ENCODE measurements at regions not wholly inside any gene's neighbourhood (a gene's known extent, or its start where the extent isn't known, plus 50 kb on each side); places are given as distances from the start of the nearest gene placed in this dataset.

GRCh38 chr11:87425391-87425790 is 387.7 kb downstream of the TMEM135 start:
- Histone ChIP-seq H3K36me3 (ENCODE audit: control insufficient read depth in 2 of 4, insufficient read depth in 4 of 4, low read length in 3 of 4) (no peaks in the 10 kb centered on the region), H2AFZ (ENCODE audit: low read length) (no peak overlapping the region), H3K9ac (replicated peaks in 1 of 4; ENCODE audit: extremely low read depth in 1 of 4, low read depth in 3 of 4, low read length in 3 of 4) (no peak overlapping the region), H3K4me2 (ENCODE audit: insufficient read depth in 1 of 2, low read depth in 2 of 2, low read length in 2 of 2) (no peak overlapping the region), H3K4me1 (replicated peaks in 1 of 4; ENCODE audit: control insufficient read depth in 3 of 4, insufficient read depth in 4 of 4, low read length in 3 of 4) (no peaks in the 10 kb centered on the region), H3K27ac (ENCODE audit: low read depth, low read length) (no peak overlapping the region), H3K56ac (replicated peaks; ENCODE audit: insufficient read length, low read depth, low read length) (no peak overlapping the region), H2BK20ac (ENCODE audit: low read length) (no peak overlapping the region), H3K23ac (ENCODE audit: insufficient read length) (no peak overlapping the region), H2BK15ac (ENCODE audit: low read length) (no peak overlapping the region), H3K79me1 (ENCODE audit: low read depth, low read length) (no peaks in the 10 kb centered on the region), H2BK120ac (replicated peaks; ENCODE audit: low read depth, low read length) (no peak overlapping the region), H3K23me2 (ENCODE audit: low read depth, low read length) (no peaks in the 10 kb centered on the region; the same call in 1 of the 2 replicates), H3K9me3 (ENCODE audit: insufficient read depth in 2 of 2, low read depth in 1 of 2, low read length in 1 of 2) (no peaks in the 10 kb centered on the region), H3K27me3 (replicated peaks in 1 of 4; ENCODE audit: control insufficient read depth in 3 of 4, extremely low read depth in 1 of 4, insufficient read depth in 3 of 4, low read length in 3 of 4) (no peaks in the 10 kb centered on the region), H4K20me1 (replicated peaks in 1 of 2; ENCODE audit: control insufficient read depth in 1 of 2, insufficient read depth in 2 of 2, low read length in 2 of 2) (no peaks in the 10 kb centered on the region), H2AK5ac (ENCODE audit: low read depth, low read length) (no peak overlapping the region), H3K18ac (ENCODE audit: extremely low read depth, low read length) (no peak overlapping the region), H4K91ac (replicated peaks; ENCODE audit: insufficient read length, low read length) (no peak overlapping the region), H2BK5ac (ENCODE audit: low read depth, low read length) (no peak overlapping the region), H3K79me2 (ENCODE audit: control insufficient read depth in 1 of 2, insufficient read depth in 2 of 2, low read length in 2 of 2) (no peaks in the 10 kb centered on the region), H4K8ac (ENCODE audit: extremely low read depth, insufficient read depth, low read length) (no peak overlapping the region), H3K4me3 (ENCODE audit: extremely low read depth in 1 of 4, insufficient read depth in 2 of 4, low read depth in 3 of 4, low read length in 4 of 4) (no peak overlapping the region), H3K4ac (replicated peaks; ENCODE audit: insufficient read length, low read depth, low read length) (no peak overlapping the region), H2BK12ac (ENCODE audit: low read depth, low read length) (no peak overlapping the region), H4K5ac (ENCODE audit: insufficient read length, low read depth, low read length) (no peak overlapping the region), H3K14ac (ENCODE audit: insufficient read length) (no peak overlapping the region)
- ChIA-PET CTCF (ENCODE audit: partially characterized antibody) (interaction anchor here (1.0 to 10.3 kb wide), 2 partner anchors 71 to 294 kb away, joined by 3 to 192 read pairs; no protein-coding TSS in a partner anchor), POLR2A (ENCODE audit: partially characterized antibody) (no interaction called here)
- WGBS, 2 experiments (ENCODE audit: extremely low coverage in 1 of 2, insufficient coverage in 1 of 2, insufficient read length in 1 of 2, insufficient replicate concordance in 2 of 2, low coverage in 1 of 2, low lambda C conversion rate in 2 of 2, missing lambda C conversion rate in 1 of 2), result 89% methylated on average over 5 of the region's 5 CpGs; no CpG with 5 or more reads in 1 of the 2 experiments
- TF ChIP-seq TEAD4 (IDR thresholded peaks at IDR 0.05; ENCODE audit: low read depth, low read length) (no peak), GABPA (IDR thresholded peaks at IDR 0.05; ENCODE audit: borderline replicate concordance, insufficient read depth, low read length) (no peak), EP300 (IDR thresholded peaks at IDR 0.05; ENCODE audit: borderline replicate concordance in 1 of 2, low read depth in 2 of 2, low read length in 2 of 2) (no peak), POLR2A (IDR thresholded peaks at IDR 0.05; ENCODE audit: control extremely low read depth in 1 of 2, low read depth in 2 of 2, low read length in 2 of 2) (no peak), GTF2F1 (IDR thresholded peaks at IDR 0.05; ENCODE audit: borderline replicate concordance, low read depth, low read length) (no peak), KDM4A (IDR thresholded peaks at IDR 0.05; ENCODE audit: low read depth, low read length, severe bottlenecking) (no peak), SIRT6 (IDR thresholded peaks at IDR 0.05; ENCODE audit: low read length) (no peak), TAF1 (IDR thresholded peaks at IDR 0.05; ENCODE audit: low read depth, low read length) (no peak), NRF1 (IDR thresholded peaks at IDR 0.05; ENCODE audit: low read depth, low read length) (no peak), CTBP2 (IDR thresholded peaks at IDR 0.05; ENCODE audit: borderline replicate concordance, insufficient read depth, insufficient read length, low read length) (no peak), JUN (IDR thresholded peaks at IDR 0.05; ENCODE audit: low read depth, low read length) (no peak), BACH1 (IDR thresholded peaks at IDR 0.05; ENCODE audit: low read length) (no peak)
- TF ChIP-seq, protein P1, sequence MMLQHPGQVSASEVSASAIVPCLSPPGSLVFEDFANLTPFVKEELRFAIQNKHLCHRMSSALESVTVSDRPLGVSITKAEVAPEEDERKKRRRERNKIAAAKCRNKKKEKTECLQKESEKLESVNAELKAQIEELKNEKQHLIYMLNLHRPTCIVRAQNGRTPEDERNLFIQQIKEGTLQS (IDR thresholded peaks at IDR 0.05; ENCODE audit: insufficient read depth, low read depth, low read length), result no peak
- DNase-seq (ENCODE audit: low read depth in 1 of 2, low spot score in 2 of 2) (no peak), FAIRE-seq (no peak)
